ENCODE measurements at regions not wholly inside any gene's neighbourhood (a gene's known extent, or its start where the extent isn't known, plus 50 kb on each side); places are given as distances from the start of the nearest gene placed in this dataset.

GRCh38 chr2:204364860-204365535 is 180.3 kb upstream of the PARD3B start:
- TF ChIP-seq CTCF (IDR thresholded peaks at IDR 0.05) (no peak), POLR2A (IDR thresholded peaks at IDR 0.05) (no peak), POLR2AphosphoS5 (IDR thresholded peaks at IDR 0.05) (no peak)
